ENCODE measurements at regions not wholly inside any gene's neighbourhood (a gene's known extent, or its start where the extent isn't known, plus 50 kb on each side); places are given as distances from the start of the nearest gene placed in this dataset.

- no peak for TF ChIP-seq CTCF (IDR thresholded peaks at IDR 0.05)
- no peak for TF ChIP-seq POLR2A (IDR thresholded peaks at IDR 0.05)
- TF ChIP-seq POLR2AphosphoS5 (IDR thresholded peaks at IDR 0.05) = no peak
Observed at GRCh38 chr15:66850078-66850991, 148.3 kb downstream of the SMAD6 start.

Data from transverse colon (tissue), 4 donors.